ENCODE measurements at regions not wholly inside any gene's neighbourhood (a gene's known extent, or its start where the extent isn't known, plus 50 kb on each side); places are given as distances from the start of the nearest gene placed in this dataset.

GRCh38 chr7:94335586-94335985 is 59.1 kb upstream of the COL1A2 start:
- no CpG with 5 or more reads among the region's 1 CpG for WGBS, 2 experiments (ENCODE audit: extremely low coverage in 2 of 2, insufficient read length in 1 of 2)
- Histone ChIP-seq H3K9ac (ENCODE audit: low read depth, low read length) (no peak overlapping the region), H4K20me1 (ENCODE audit: insufficient read depth, low read length) (no peaks in the 10 kb centered on the region), H3K27me3 (ENCODE audit: control insufficient read depth, insufficient read depth, low read length) (no peaks in the 10 kb centered on the region), H2BK15ac (ENCODE audit: low read depth, low read length) (peak overlapping the region; percentile 42; the same call in 1 of the 3 replicates), H2AFZ (replicated peaks; ENCODE audit: low read length, poor library complexity) (no peak overlapping the region), H2BK5ac (ENCODE audit: low read depth, low read length, poor library complexity, severe bottlenecking) (peak overlapping the region; percentile 73), H3K36me3 (ENCODE audit: control insufficient read depth, insufficient read depth, low read length) (no peaks in the 10 kb centered on the region), H3K9me1 (ENCODE audit: insufficient read depth, low read length) (peaks cover 9% of the 10 kb centered on the region), H3K4me1 (ENCODE audit: control insufficient read depth, insufficient read depth, low read length) (peaks cover 25% of the 10 kb centered on the region), H4K91ac (ENCODE audit: insufficient read depth, low read depth, low read length) (peak overlapping the region; percentile 1; the same call in 1 of the 2 replicates), H3K56ac (ENCODE audit: extremely low read depth, insufficient read depth, low read length) (no peak overlapping the region), H3K18ac (ENCODE audit: low read depth, low read length) (peak overlapping the region; percentile 42; the same call in 1 of the 2 replicates), H3K14ac (replicated peaks; ENCODE audit: low read depth, low read length) (0 out of 2 replicates have a peak overlapping the region, but pooled peaks have one; percentile 38), H2AK9ac (replicated peaks; ENCODE audit: low read depth, low read length, poor library complexity) (no peak overlapping the region), H3K4ac (ENCODE audit: low read depth, low read length) (peak overlapping the region; percentile 18; the same call in 1 of the 2 replicates), H2AK5ac (ENCODE audit: low read depth, low read length) (peak overlapping the region; percentile 29; the same call in 1 of the 2 replicates), H2BK120ac (ENCODE audit: low read depth, low read length) (peak overlapping the region; percentile 58; the same call in 1 of the 2 replicates), H3K27ac (ENCODE audit: insufficient read depth, low read length) (peak overlapping the region; percentile 20; the same call in 1 of the 2 replicates), H4K5ac (ENCODE audit: low read depth, low read length) (peak overlapping the region; percentile 60; the same call in 1 of the 2 replicates), H3K23ac (ENCODE audit: low read depth, low read length) (no peak overlapping the region), H3K79me1 (ENCODE audit: low read depth in 1 of 2, low read length in 2 of 2) (peaks cover 9 to 19% of the 10 kb centered on the region in 2 experiments; a peak in 3 of 4 replicates), H4K8ac (ENCODE audit: low read depth in 2 of 2, low read length in 2 of 2) (peak overlapping the region in 1 of 2 experiments; percentile 53; a peak in 1 of 4 replicates), H3K4me2 (ENCODE audit: low read depth, low read length) (peak overlapping the region; percentile 25; the same call in 1 of the 2 replicates), H3K4me3 (ENCODE audit: insufficient read depth, low read depth, low read length) (no peak overlapping the region), H2BK20ac (ENCODE audit: low read depth, low read length) (peak overlapping the region; percentile 13; the same call in 1 of the 2 replicates), H3K9me3 (ENCODE audit: control insufficient read depth, insufficient read depth, low read length) (no peaks in the 10 kb centered on the region)
- ATAC-seq (ENCODE audit: low read depth): peak; percentile 12
- ChIA-PET POLR2A (ENCODE audit: unreplicated experiment) (no interaction called here), CTCF (no interaction called here)
- TF ChIP-seq RFX5 (IDR thresholded peaks at IDR 0.05; ENCODE audit: low read depth, low read length) (no peak), SMC3 (IDR thresholded peaks at IDR 0.05; ENCODE audit: low read depth, low read length) (no peak), MXI1 (IDR thresholded peaks at IDR 0.05; ENCODE audit: borderline replicate concordance, low read depth, low read length) (no peak), CEBPB (IDR thresholded peaks at IDR 0.05; ENCODE audit: low read depth, low read length) (no peak), NFE2L2 (IDR thresholded peaks at IDR 0.05; ENCODE audit: low read depth, low read length) (no peak), CHD1 (IDR thresholded peaks at IDR 0.05; ENCODE audit: low read depth, low read length) (no peak)
- DNase-seq: peak; percentile 37
- dilution Hi-C loops (cut with HindIII; ENCODE audit: low sequenced_read_pairs, unreplicated experiment) (no loop called here), intact Hi-C loops (cut with micrococcal nuclease) (no loop called here), in situ Hi-C loops (cut with MboI; ENCODE audit: low sequenced_read_pairs) (no loop called here)
- BruUV-seq (replicated peaks): no TSS peak

Data from IMR-90 (cell line).